Keratinocyte (primary cell): ENCODE measurements at regions not wholly inside any gene's neighbourhood (a gene's known extent, or its start where the extent isn't known, plus 50 kb on each side); places are given as distances from the start of the nearest gene placed in this dataset.

Source experiments
- DNase-seq: peaks from one replicate; pipeline ENCODE4 v3.0.0-alpha.2; 2011; ENCODE audit warnings: low read depth, missing footprints, low spot score
- FAIRE-seq: peaks from 2 replicates; lab custom pipeline; 2011; peaks lifted over from hg19 to GRCh38; lab: Jason Lieb, UNC
- H2AFZ ChIP-seq: 2 replicates; pipeline ENCODE4 v1.6.0; 2012; ENCODE audit warnings: low read length, control low read depth, inconsistent platforms; ENCODE audit not compliant: control insufficient read depth
- H3K27ac ChIP-seq: 2 replicates; pipeline ENCODE4 v1.5.1; 2011; ENCODE audit warnings: low read length; ENCODE audit not compliant: control insufficient read depth, insufficient read depth
- H3K27me3 ChIP-seq: 3 replicates; pipeline ENCODE4 v1.6.0; 2011; ENCODE audit warnings: low read length; ENCODE audit not compliant: control insufficient read depth, insufficient read depth; ENCODE audit errors: extremely low read depth
- H3K36me3 ChIP-seq, 2 experiments: 2 replicates in 1 of 2; 3 replicates in 1 of 2; pipeline ENCODE4 v1.5.1; 2011; ENCODE audit warnings: low read length in 2 of 2, mild to moderate bottlenecking in 1 of 2; ENCODE audit not compliant: control insufficient read depth in 2 of 2, insufficient read depth in 2 of 2; ENCODE audit errors: extremely low read depth in 1 of 2
- H3K4me1 ChIP-seq: 3 replicates; pipeline ENCODE4 v1.5.1; 2011; ENCODE audit warnings: low read length; ENCODE audit not compliant: control insufficient read depth, insufficient read depth; ENCODE audit errors: extremely low read depth
- H3K4me2 ChIP-seq: 3 replicates; pipeline ENCODE4 v1.6.0; 2011; ENCODE audit warnings: low read depth, low read length; ENCODE audit not compliant: control insufficient read depth, insufficient read depth; ENCODE audit errors: extremely low read depth
- H3K4me3 ChIP-seq, 3 experiments: fragments of 200-600 bp in 1 of 3; sonication (generic) in 1 of 3; 2 replicates in 2 of 3; 3 replicates in 1 of 3; pipeline ENCODE4 v1.5.1; 2011 to 2016; ENCODE audit warnings: low read length in 3 of 3, mild to moderate bottlenecking in 3 of 3, control low read depth in 2 of 3, inconsistent platforms in 1 of 3, low read depth in 1 of 3, mixed read lengths in 1 of 3, mixed run types in 1 of 3, moderate library complexity in 1 of 3; ENCODE audit not compliant: control insufficient read depth in 2 of 3, insufficient read depth in 2 of 3; ENCODE audit errors: extremely low read depth in 1 of 3
- H3K79me2 ChIP-seq: 2 replicates; pipeline ENCODE4 v1.6.0; 2012; ENCODE audit warnings: low read length; ENCODE audit not compliant: control insufficient read depth, insufficient read depth
- H3K9ac ChIP-seq: 3 replicates; pipeline ENCODE4 v1.6.0; 2011; ENCODE audit warnings: low read length; ENCODE audit not compliant: control insufficient read depth, insufficient read depth; ENCODE audit errors: extremely low read depth
- H3K9me1 ChIP-seq: 3 replicates; pipeline ENCODE4 v1.6.0; 2011; ENCODE audit warnings: low read length; ENCODE audit not compliant: control insufficient read depth, insufficient read depth; ENCODE audit errors: extremely low read depth
- H3K9me3 ChIP-seq: 2 replicates; pipeline ENCODE4 v1.5.1; 2012; ENCODE audit warnings: low read depth, low read length; ENCODE audit not compliant: control insufficient read depth
- H4K20me1 ChIP-seq: 3 replicates; pipeline ENCODE4 v1.6.0; 2011; ENCODE audit warnings: low read length; ENCODE audit not compliant: control insufficient read depth, insufficient read depth; ENCODE audit errors: extremely low read depth
- EZH2 ChIP-seq: IDR thresholded peaks from one replicate; pipeline ENCODE4 v1.6.1; 2012; ENCODE audit warnings: inconsistent platforms, mild to moderate bottlenecking, low read length, moderate library complexity
- dilution Hi-C: fragments of 300-500 bp; cut with MboI; formaldehyde crosslinking; loops from one replicate; pipeline ENCODE4 v1.7.0; 2020; ENCODE audit warnings: low sequenced_read_pairs; ENCODE audit not compliant: extremely low pct_ligation_motif_present
- TF ChIP-seq, protein P1 (sequence below), 3 experiments: IDR thresholded peaks in 1 of 3; conservative IDR thresholded peaks in 1 of 3; optimal IDR thresholded peaks in 1 of 3; 2 replicates in 2 of 3; 3 replicates in 1 of 3; pipeline versions ENCODE3 to v1.5.1; 2011; ENCODE audit warnings: low read length in 3 of 3, mild to moderate bottlenecking in 3 of 3, moderate library complexity in 2 of 3, control low read depth in 1 of 3, inconsistent platforms in 1 of 3; ENCODE audit not compliant: insufficient read depth in 2 of 3; ENCODE audit errors: extremely low read depth in 1 of 3

DNA sequence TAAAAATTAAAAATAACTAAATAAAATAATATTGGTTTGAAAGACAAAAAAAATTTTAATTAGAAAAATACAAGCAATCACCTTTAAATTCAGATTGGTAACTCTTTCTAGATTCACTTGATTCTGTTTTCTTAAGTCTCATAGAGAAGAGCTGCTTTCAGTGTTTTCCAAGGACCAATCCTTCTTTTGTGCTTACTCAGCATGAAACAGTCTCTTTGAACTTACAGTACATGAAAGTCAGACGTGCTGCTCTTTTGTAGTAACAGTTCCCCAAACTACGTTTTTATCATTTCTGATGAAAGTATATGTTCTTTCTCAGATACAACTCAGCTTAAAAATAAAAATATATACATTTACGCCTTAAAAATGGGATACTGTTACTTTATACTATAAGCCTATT, 171.9 kb upstream of the CCDC54 start:
- Histone ChIP-seq H3K4me3 (no peak overlapping the region), H3K27ac (no peak overlapping the region), H3K27me3 (no peaks in the 10 kb centered on the region), H2AFZ (no peak overlapping the region), H3K4me2 (no peak overlapping the region), H3K79me2 (no peaks in the 10 kb centered on the region), H3K36me3 (no peaks in the 10 kb centered on the region), H3K9me3 (no peaks in the 10 kb centered on the region), H3K9ac (no peak overlapping the region), H4K20me1 (no peaks in the 10 kb centered on the region), H3K4me1 (peaks cover 27% of the 10 kb centered on the region), H3K9me1 (no peaks in the 10 kb centered on the region)
- no peak for DNase-seq
- FAIRE-seq, result no peak
- dilution Hi-C loops, result no loop called here
- no peak for TF ChIP-seq EZH2
- TF ChIP-seq, protein P1, sequence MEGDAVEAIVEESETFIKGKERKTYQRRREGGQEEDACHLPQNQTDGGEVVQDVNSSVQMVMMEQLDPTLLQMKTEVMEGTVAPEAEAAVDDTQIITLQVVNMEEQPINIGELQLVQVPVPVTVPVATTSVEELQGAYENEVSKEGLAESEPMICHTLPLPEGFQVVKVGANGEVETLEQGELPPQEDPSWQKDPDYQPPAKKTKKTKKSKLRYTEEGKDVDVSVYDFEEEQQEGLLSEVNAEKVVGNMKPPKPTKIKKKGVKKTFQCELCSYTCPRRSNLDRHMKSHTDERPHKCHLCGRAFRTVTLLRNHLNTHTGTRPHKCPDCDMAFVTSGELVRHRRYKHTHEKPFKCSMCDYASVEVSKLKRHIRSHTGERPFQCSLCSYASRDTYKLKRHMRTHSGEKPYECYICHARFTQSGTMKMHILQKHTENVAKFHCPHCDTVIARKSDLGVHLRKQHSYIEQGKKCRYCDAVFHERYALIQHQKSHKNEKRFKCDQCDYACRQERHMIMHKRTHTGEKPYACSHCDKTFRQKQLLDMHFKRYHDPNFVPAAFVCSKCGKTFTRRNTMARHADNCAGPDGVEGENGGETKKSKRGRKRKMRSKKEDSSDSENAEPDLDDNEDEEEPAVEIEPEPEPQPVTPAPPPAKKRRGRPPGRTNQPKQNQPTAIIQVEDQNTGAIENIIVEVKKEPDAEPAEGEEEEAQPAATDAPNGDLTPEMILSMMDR (optimal IDR thresholded peaks at IDR 0.05 in 1 of 3, IDR thresholded peaks at IDR 0.05 in 1 of 3, conservative IDR thresholded peaks at IDR 0.05 in 1 of 3; ENCODE audit: extremely low read depth in 1 of 3, insufficient read depth in 2 of 3, low read length in 3 of 3), result no peak

- Histone ChIP-seq H3K4me1 (peaks cover 23% of the 10 kb centered on the region), H3K4me3 (no peak overlapping the region), H3K9ac (no peak overlapping the region), H3K9me1 (no peaks in the 10 kb centered on the region), H4K20me1 (no peaks in the 10 kb centered on the region), H3K36me3 (no peaks in the 10 kb centered on the region), H3K79me2 (no peaks in the 10 kb centered on the region), H2AFZ (no peak overlapping the region), H3K9me3 (no peaks in the 10 kb centered on the region), H3K27me3 (no peaks in the 10 kb centered on the region), H3K4me2 (no peak overlapping the region), H3K27ac (no peak overlapping the region)
- dilution Hi-C loops, result no loop called here
- DNase-seq, result no peak
- peak; percentile 69 for FAIRE-seq
- TF ChIP-seq EZH2, result no peak
- TF ChIP-seq, protein P1 (optimal IDR thresholded peaks at IDR 0.05 in 1 of 3, IDR thresholded peaks at IDR 0.05 in 1 of 3, conservative IDR thresholded peaks at IDR 0.05 in 1 of 3; ENCODE audit: extremely low read depth in 1 of 3, insufficient read depth in 2 of 3, low read length in 3 of 3), result peak; percentile 60 to 69 (median 64)
Observed at GRCh38 chr3:107206141-107206540, 171.1 kb upstream of the CCDC54 start.
